CD1c-positive myeloid dendritic cell (primary cell): ENCODE measurements at regions not wholly inside any gene's neighbourhood (a gene's known extent, or its start where the extent isn't known, plus 50 kb on each side); places are given as distances from the start of the nearest gene placed in this dataset.

Source experiments
- DNase-seq: peaks from one replicate; pipeline ENCODE4 v3.0.0-alpha.2; 2016; ENCODE audit errors: extremely low spot score

GRCh38 chr5:87872986-87873385, 395.7 kb downstream of the TMEM161B start:
- no peak for DNase-seq

GRCh38 chr5:87868792-87869191, 399.9 kb downstream of the TMEM161B start:
- DNase-seq, result no peak

- no peak for DNase-seq
Measured at GRCh38 chr5:87867281-87867680, 401.4 kb downstream of the TMEM161B start.

DNA sequence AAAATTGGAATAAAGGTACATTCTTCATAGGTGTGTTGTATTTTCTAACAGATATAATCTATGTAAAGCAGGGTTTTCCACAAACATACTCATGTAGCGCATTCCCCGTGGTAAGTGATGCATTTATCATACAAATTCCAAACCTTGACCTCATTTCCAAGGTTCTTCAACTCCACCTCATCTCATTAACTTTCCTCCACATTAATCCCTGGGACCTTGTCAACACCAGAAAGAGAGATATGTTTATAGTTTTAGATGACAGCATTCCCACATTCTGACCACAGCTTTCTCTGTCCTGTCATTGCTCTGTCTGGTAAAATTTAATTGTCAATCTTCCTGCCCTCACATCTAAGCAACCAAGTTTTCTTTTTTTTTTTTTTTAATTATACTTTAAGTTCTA, 415.1 kb downstream of the TMEM161B start:
- no peak for DNase-seq

DNA sequence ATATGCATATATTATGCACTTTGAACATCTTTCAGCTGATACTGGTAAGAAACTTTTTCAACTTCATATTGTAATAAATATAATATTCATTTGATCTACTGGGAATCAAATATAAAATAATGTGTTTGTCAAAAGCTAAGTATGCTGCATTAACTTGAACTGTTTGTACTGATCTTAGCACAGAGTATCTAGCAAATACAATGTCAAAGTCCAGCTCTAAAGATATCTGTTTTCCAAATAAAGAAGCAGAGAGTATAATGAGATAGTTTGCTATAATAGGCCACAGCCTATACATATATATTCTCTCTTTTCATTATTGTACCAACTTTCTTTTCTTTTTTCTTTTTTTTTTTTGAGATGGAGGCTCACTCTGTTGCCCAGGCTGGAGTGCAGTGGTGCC, 417.0 kb downstream of the TMEM161B start:
- DNase-seq, result no peak

- no peak for DNase-seq
Measured at GRCh38 chr5:87850843-87851242, 417.8 kb downstream of the TMEM161B start.

GRCh38 chr5:87845734-87846133, 422.9 kb downstream of the TMEM161B start:
- no peak for DNase-seq

DNA sequence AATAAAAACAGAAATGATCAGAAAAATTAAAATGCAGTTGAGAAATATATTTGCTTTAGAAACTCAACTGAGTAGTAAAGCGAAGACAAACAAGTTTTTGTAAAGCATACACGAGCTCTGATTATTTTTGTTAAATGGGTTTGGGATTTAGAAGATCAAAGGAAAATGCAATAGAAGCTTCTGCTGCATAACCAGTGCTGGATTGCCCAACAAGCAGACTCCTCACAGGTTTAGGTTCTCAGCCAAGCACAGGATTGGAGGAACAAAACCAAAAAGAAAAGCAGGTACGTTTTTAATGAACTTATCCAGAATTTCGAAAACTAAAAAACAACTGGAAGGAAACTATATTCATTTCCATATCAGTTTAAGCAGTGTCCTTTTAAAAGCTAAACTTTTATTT, 423.8 kb downstream of the TMEM161B start:
- no peak for DNase-seq

DNA sequence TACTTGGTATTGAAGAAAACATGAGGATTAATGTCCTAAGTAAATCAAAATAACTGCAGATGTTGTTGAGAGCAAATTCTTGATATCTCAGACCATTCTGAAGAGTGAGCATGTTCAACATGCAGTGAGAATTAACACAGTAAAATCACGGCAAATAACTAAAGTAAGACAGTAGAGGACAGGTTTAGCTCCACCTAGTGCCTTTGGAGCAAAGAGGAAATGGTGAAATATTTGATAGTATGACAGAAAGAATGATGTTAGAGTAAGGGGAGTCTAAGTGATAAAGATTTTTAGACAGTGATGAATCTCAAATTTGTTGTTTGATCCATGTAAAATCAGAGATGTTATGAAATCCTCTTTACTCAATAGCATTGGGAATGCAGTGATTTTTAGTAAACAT, 424.2 kb downstream of the TMEM161B start:
- no peak for DNase-seq

GRCh38 chr5:87836696-87837095, 424.0 kb upstream of the CCNH start:
- DNase-seq, result no peak

DNA sequence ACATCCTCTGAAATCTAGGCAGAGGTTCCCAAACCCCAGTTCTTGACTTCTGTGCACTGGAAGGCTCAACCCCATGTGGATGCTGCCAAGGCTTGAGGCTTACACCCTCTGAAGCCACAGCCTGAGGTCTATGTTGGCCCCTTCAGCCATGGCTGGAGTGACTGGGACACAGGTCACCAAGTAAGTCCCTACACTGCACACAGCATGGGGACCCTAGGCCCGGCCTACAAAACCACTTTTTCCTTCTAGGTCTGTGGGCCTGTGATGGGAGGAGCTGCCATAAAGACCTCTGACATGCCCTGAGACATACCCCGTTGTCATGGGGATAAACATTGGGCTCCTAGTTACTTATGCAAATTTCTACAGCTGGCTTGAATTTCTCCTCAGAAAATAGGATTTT, 418.8 kb upstream of the CCNH start:
- no peak for DNase-seq

- DNase-seq, result no peak
Measured at GRCh38 chr5:87829217-87829551, 416.5 kb upstream of the CCNH start.

DNA sequence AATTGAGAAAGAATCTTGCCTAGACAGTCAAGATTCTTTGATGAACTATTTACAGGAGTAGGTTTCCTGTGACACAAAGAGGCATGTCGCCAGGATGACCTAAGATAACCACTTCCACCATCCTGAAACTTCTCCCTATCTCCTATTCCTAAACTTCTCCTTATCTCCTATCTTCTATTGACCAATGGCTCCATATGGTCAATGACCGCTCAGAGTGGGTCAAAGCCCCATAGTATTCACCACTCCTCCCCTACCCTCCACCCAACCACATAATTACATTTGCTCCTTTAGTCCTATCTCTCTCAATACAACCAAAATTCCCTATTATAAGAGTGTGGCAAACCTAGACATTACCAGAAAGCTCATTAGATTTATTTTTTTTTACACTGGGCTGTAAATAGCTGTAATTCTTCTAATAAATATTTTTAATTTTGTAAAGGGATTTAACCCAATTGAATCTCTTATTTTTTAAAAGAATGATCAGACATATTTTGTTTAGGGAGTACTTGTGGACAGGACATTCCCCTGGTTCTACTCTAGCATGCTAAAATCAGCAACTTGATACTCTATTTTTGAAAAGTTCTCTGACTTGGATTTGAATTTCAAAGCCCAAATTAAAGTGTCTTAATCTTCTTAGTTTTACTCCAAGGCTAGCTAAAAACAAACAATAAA, 416.0 kb upstream of the CCNH start:
- no peak for DNase-seq

GRCh38 chr5:87827539-87827938, 414.8 kb upstream of the CCNH start:
- DNase-seq, result no peak

- no peak for DNase-seq
Measured at GRCh38 chr5:87826507-87826906, 413.8 kb upstream of the CCNH start.

GRCh38 chr5:87825583-87825982, 412.9 kb upstream of the CCNH start:
- no peak for DNase-seq

- no peak for DNase-seq
Measured at GRCh38 chr5:87807783-87808182, 395.1 kb upstream of the CCNH start.

DNA sequence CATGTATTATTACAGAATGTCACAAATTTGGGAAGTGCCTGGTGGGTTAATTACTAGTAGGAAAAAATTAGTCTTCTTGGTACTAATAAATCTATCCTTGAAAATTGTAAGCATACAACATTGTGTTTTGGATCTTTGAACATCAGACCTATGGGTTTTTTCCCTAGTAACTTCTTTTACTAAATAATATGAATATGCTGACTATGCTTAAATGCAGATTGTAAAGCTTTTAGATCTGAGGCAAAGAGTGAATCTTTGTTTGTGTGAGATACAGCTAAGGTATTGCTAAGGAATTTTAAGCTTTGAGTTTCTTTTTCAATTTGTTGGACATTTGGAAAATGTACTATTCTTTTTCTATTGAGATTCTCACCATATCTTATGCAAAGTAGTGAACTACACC, 390.6 kb upstream of the CCNH start:
- DNase-seq, result no peak

GRCh38 chr5:87791869-87792268, 379.1 kb upstream of the CCNH start:
- DNase-seq, result no peak

GRCh38 chr5:87788416-87788815, 375.7 kb upstream of the CCNH start:
- no peak for DNase-seq

DNA sequence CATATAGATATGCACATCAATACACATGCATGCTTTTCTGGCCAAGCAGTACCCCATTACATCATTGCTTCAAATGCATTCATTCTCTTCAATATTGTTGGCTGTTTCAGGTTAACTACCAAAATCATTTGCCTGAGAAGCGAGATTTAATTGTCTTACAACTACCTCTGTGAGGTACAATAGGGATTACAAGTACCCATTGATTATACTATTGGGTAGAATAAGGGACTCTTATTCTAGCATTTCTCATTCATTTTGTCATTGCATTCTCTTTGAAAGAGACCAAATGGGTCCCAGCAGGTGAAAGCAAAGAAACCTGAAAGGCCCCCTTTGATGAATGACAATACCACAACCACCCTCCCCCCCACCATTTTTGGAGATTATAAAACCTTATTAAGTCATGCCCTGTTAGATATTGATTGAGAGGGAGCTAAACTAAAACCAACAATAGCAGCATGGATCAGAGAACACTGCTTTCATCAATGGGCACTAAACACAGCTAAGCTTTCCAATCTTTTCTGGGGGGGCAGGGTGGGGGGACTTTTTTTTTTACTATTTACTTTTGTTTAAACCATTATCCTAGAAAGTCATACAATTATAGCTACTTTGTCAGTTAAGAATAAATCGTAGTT, 375.0 kb upstream of the CCNH start:
- DNase-seq, result no peak

DNA sequence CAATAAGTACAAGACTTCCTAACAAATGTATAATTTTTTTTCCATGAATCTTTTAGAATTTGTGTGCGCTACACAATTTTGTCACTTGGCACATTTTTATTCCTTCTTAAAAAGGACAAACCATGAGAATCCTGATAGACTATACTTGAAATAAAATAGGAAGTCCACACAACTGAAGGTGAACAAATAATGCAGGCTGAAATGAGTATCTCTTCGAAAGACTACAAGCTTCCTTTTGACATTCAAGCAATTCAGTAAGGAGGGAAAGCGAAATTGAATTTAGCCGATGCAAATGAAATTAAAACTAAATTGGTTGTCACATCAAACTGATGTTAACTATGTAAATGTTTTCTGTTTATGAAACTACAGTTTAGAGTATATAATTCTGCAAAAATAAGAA, 374.4 kb upstream of the CCNH start:
- no peak for DNase-seq

- no peak for DNase-seq
Measured at GRCh38 chr5:87786471-87786870, 373.7 kb upstream of the CCNH start.
